ENCODE measurements at regions not wholly inside any gene's neighbourhood (a gene's known extent, or its start where the extent isn't known, plus 50 kb on each side); places are given as distances from the start of the nearest gene placed in this dataset.

DNA sequence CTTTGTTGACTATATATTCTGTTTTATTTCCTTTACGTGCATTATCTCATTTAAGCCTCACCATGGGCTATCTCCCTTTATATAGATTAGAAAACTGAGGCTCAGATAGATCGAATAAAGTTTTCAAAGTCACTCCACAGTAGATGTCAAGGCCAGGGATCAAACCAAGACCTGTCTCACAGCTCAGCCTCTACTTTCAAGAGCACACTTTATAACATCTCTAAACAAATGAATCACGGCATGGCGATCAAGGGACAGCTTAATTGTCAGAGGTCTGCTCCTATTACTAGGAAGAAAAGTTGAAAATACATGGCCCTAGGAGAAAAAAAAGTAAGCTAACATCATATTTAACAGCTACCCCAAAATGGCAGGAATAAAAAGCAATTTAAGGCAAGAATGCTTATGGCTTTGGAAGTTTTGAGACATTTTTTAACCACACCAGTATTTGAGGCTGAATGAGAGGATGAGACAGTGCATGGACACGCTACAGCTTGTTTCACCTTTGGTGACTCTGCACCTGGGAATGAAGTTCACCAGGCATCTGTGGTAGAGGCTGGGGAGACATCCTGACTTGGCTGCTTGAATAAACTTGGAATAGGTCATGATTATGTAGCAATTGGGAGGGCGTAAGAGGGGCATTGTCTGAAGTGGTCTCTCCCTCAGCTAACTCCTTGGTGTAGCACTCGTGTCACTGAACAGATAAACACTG, 486.8 kb upstream of the WWC1 start:
- H3K36me3 ChIP-seq (replicated peaks in 1 of 2): no peaks in the 10 kb centered on the region
- WGBS, 4 donors: 71 to 79% (median 77%) methylated on average over 7 of the region's 7 CpGs
- intact Hi-C loops (cut with DNase I): no loop called here

DNA sequence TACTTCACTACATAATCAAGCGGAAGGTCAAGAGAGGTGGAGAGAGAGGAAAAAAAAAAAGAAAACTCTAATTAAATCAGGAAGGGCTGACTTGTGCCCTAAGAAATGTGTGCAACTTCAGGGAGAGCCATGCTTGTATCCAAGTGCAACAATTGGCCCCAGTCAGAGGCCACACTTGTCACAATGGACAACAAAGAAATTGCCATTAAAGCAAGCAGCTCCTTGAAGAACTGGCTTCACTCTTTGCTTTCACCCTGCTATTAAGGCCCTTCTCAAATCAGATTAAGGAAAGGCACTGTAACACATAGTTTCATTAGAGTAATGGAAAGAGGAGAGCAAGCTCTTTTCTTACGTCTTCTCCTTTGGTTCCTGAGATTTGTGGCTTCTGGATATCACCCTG, 480.9 kb upstream of the WWC1 start:
- Histone ChIP-seq H3K4me3 (no peak overlapping the region), H3K27ac (no peak overlapping the region), H3K4me1 (replicated peaks in 1 of 2) (no peaks in the 10 kb centered on the region), H3K36me3 (replicated peaks in 1 of 2) (no peaks in the 10 kb centered on the region), H3K9me3 (replicated peaks in 1 of 3) (no peaks in the 10 kb centered on the region), H3K27me3 (no peaks in the 10 kb centered on the region)
- intact Hi-C loops (cut with DNase I): no loop called here
- no peak for DNase-seq
- TF ChIP-seq, protein P1, sequence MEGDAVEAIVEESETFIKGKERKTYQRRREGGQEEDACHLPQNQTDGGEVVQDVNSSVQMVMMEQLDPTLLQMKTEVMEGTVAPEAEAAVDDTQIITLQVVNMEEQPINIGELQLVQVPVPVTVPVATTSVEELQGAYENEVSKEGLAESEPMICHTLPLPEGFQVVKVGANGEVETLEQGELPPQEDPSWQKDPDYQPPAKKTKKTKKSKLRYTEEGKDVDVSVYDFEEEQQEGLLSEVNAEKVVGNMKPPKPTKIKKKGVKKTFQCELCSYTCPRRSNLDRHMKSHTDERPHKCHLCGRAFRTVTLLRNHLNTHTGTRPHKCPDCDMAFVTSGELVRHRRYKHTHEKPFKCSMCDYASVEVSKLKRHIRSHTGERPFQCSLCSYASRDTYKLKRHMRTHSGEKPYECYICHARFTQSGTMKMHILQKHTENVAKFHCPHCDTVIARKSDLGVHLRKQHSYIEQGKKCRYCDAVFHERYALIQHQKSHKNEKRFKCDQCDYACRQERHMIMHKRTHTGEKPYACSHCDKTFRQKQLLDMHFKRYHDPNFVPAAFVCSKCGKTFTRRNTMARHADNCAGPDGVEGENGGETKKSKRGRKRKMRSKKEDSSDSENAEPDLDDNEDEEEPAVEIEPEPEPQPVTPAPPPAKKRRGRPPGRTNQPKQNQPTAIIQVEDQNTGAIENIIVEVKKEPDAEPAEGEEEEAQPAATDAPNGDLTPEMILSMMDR (IDR thresholded peaks at IDR 0.05): no peak
- no peak for TF ChIP-seq POLR2A (IDR thresholded peaks at IDR 0.05)
- WGBS, 4 donors: 77 to 84% (median 84%) methylated on average over 2 of the region's 2 CpGs

More for the DNA sequence above, 486.8 kb upstream of the WWC1 start:
- TF ChIP-seq, protein P1 (IDR thresholded peaks at IDR 0.05): no peak
- TF ChIP-seq POLR2A (IDR thresholded peaks at IDR 0.05): no peak
- no peaks in the 10 kb centered on the region for H3K27me3 ChIP-seq
- no peak overlapping the region for H3K27ac ChIP-seq
- H3K4me1 ChIP-seq (replicated peaks in 1 of 2): no peaks in the 10 kb centered on the region
- no peaks in the 10 kb centered on the region for H3K9me3 ChIP-seq (replicated peaks in 1 of 3)
- H3K4me3 ChIP-seq: no peak overlapping the region
- DNase-seq: no peak

DNA sequence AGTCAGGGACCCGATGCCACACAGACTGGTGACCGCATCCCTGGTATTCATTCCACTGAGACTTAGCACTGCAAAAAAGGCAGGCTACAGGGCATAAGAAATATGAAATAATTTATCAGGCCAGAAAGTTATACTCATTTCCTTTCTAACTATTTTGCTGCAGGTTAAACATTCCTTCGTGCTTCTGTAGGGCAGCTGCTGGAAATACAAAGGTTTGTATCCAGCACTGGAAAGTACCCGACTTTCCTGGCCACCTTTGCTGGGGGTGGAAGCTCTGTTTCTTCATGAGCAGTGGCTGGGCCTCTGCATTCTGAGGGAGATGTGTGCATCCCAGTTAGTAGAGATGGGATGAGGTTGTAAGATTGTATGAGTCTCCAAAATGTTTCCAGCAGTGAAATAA, 478.6 kb upstream of the WWC1 start:
- no peak for TF ChIP-seq POLR2A (IDR thresholded peaks at IDR 0.05)
- TF ChIP-seq, protein P1 (IDR thresholded peaks at IDR 0.05): no peak
- H3K27ac ChIP-seq: no peak overlapping the region
- H3K36me3 ChIP-seq (replicated peaks in 1 of 2): no peaks in the 10 kb centered on the region
- no peak overlapping the region for H3K4me3 ChIP-seq
- DNase-seq: no peak
- intact Hi-C loops (cut with DNase I): no loop called here
- H3K9me3 ChIP-seq (replicated peaks in 1 of 3): no peaks in the 10 kb centered on the region
- 71 to 85% (median 82%) methylated on average over 4 of the region's 4 CpGs for WGBS, 4 donors
- no peaks in the 10 kb centered on the region for H3K4me1 ChIP-seq (replicated peaks in 1 of 2)
- no peaks in the 10 kb centered on the region for H3K27me3 ChIP-seq

DNA sequence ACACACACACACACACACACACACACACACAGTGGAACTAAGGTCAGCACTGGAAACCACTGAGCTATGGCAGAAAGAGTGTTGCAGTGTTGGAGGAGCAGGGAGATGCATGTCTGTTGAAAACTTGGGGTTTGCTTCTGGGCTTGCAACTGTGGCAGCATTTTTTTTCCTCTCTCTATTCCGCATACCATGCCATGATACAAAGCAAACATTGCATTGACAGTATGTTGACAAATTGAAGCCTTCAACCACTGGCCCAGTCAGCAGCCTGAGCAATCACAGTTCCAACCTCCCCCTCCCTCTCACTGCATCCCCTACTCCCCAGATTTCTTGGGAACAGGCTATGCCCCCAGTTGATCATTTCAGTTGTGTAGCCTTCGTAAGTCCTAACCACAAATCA, 478.1 kb upstream of the WWC1 start:
- no peaks in the 10 kb centered on the region for H3K9me3 ChIP-seq (replicated peaks in 1 of 3)
- 51 to 68% (median 59%) methylated on average over 2 of the region's 2 CpGs for WGBS, 4 donors
- H3K27ac ChIP-seq: no peak overlapping the region
- no peak for DNase-seq
- no peak overlapping the region for H3K4me3 ChIP-seq
- no peaks in the 10 kb centered on the region for H3K27me3 ChIP-seq
- H3K4me1 ChIP-seq (replicated peaks in 1 of 2): no peaks in the 10 kb centered on the region
- no peaks in the 10 kb centered on the region for H3K36me3 ChIP-seq (replicated peaks in 1 of 2)
- TF ChIP-seq, protein P1 (IDR thresholded peaks at IDR 0.05): no peak
- no peak for TF ChIP-seq POLR2A (IDR thresholded peaks at IDR 0.05)
- intact Hi-C loops (cut with DNase I): no loop called here
